ENCODE measurements at regions not wholly inside any gene's neighbourhood (a gene's known extent, or its start where the extent isn't known, plus 50 kb on each side); places are given as distances from the start of the nearest gene placed in this dataset.
A peak's percentile ranks its signal among the peaks of the same experiment; 100 is the strongest.

- H3K4me1 ChIP-seq = no peaks in the 10 kb centered on the region
- no peak overlapping the region for H2AFZ ChIP-seq (replicated peaks)
- H3K9me3 ChIP-seq (ENCODE audit: low read depth) = no peaks in the 10 kb centered on the region
- H3K4me3 ChIP-seq = no peak overlapping the region
- no peaks in the 10 kb centered on the region for H3F3A ChIP-seq (ENCODE audit: low read depth)
- H3K4me2 ChIP-seq = no peak overlapping the region
- Mint-ChIP-seq H3K27ac (no peak overlapping the region), H3K9me3 (no peaks in the 10 kb centered on the region), H3K36me3 (no peaks in the 10 kb centered on the region), H3K4me3 (no peak overlapping the region), H3K4me1 (peaks cover 5% of the 10 kb centered on the region), H3K27me3 (ENCODE audit: insufficient read depth, low read depth) (peaks cover 2% of the 10 kb centered on the region)
- no peaks in the 10 kb centered on the region for H3K36me3 ChIP-seq
- no peaks in the 10 kb centered on the region for H3K27me3 ChIP-seq
- no peak overlapping the region for H3K9ac ChIP-seq
- no peak for DNase-seq (ENCODE audit: low spot score)
- H3K27ac ChIP-seq = no peak overlapping the region
- no peaks in the 10 kb centered on the region for H3K79me2 ChIP-seq (ENCODE audit: low read depth)
- TF ChIP-seq, protein P1, sequence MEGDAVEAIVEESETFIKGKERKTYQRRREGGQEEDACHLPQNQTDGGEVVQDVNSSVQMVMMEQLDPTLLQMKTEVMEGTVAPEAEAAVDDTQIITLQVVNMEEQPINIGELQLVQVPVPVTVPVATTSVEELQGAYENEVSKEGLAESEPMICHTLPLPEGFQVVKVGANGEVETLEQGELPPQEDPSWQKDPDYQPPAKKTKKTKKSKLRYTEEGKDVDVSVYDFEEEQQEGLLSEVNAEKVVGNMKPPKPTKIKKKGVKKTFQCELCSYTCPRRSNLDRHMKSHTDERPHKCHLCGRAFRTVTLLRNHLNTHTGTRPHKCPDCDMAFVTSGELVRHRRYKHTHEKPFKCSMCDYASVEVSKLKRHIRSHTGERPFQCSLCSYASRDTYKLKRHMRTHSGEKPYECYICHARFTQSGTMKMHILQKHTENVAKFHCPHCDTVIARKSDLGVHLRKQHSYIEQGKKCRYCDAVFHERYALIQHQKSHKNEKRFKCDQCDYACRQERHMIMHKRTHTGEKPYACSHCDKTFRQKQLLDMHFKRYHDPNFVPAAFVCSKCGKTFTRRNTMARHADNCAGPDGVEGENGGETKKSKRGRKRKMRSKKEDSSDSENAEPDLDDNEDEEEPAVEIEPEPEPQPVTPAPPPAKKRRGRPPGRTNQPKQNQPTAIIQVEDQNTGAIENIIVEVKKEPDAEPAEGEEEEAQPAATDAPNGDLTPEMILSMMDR (IDR thresholded peaks at IDR 0.05) = no peak
- TF ChIP-seq EZH2phosphoT487 (IDR thresholded peaks at IDR 0.05) = no peak
- no peak for TF ChIP-seq EZH2 (IDR thresholded peaks at IDR 0.05)
- H4K20me1 ChIP-seq (ENCODE audit: low read depth) = no peaks in the 10 kb centered on the region
Measured at GRCh38 chr6:166777096-166777630, 150.1 kb upstream of the RPS6KA2 start.

GRCh38 chr6:166776571-166776970, 149.5 kb upstream of the RPS6KA2 start:
- H4K20me1 ChIP-seq (ENCODE audit: low read depth) = no peaks in the 10 kb centered on the region
- H3K9ac ChIP-seq = no peak overlapping the region
- H3K79me2 ChIP-seq (ENCODE audit: low read depth) = no peaks in the 10 kb centered on the region
- H3K27me3 ChIP-seq = no peaks in the 10 kb centered on the region
- no peak for DNase-seq (ENCODE audit: low spot score)
- H3K9me3 ChIP-seq (ENCODE audit: low read depth) = no peaks in the 10 kb centered on the region
- H3K27ac ChIP-seq = no peak overlapping the region
- no peak overlapping the region for H2AFZ ChIP-seq (replicated peaks)
- H3K36me3 ChIP-seq = no peaks in the 10 kb centered on the region
- no peak overlapping the region for H3K4me3 ChIP-seq
- H3F3A ChIP-seq (ENCODE audit: low read depth) = no peaks in the 10 kb centered on the region
- Mint-ChIP-seq H3K4me3 (no peak overlapping the region), H3K9me3 (no peaks in the 10 kb centered on the region), H3K27ac (no peak overlapping the region), H3K27me3 (ENCODE audit: insufficient read depth, low read depth) (peaks cover 2% of the 10 kb centered on the region), H3K36me3 (no peaks in the 10 kb centered on the region), H3K4me1 (peaks cover 5% of the 10 kb centered on the region)
- TF ChIP-seq, protein P1 (IDR thresholded peaks at IDR 0.05) = no peak
- TF ChIP-seq EZH2phosphoT487 (IDR thresholded peaks at IDR 0.05) (no peak), EZH2 (IDR thresholded peaks at IDR 0.05) (no peak)
- H3K4me2 ChIP-seq = no peak overlapping the region
- H3K4me1 ChIP-seq = no peaks in the 10 kb centered on the region

GRCh38 chr6:166775923-166776220, 148.8 kb upstream of the RPS6KA2 start:
- no peak for DNase-seq (ENCODE audit: low spot score)
- H3K9me3 ChIP-seq (ENCODE audit: low read depth) = no peaks in the 10 kb centered on the region
- no peaks in the 10 kb centered on the region for H3F3A ChIP-seq (ENCODE audit: low read depth)
- H3K27me3 Mint-ChIP-seq (ENCODE audit: insufficient read depth, low read depth) = peaks cover 2% of the 10 kb centered on the region
- H3K4me3 Mint-ChIP-seq = no peak overlapping the region
- H3K4me1 Mint-ChIP-seq = peaks cover 5% of the 10 kb centered on the region
- no peak overlapping the region for H3K4me3 ChIP-seq
- peak overlapping the region; percentile 81 for H2AFZ ChIP-seq (replicated peaks)
- no peaks in the 10 kb centered on the region for H3K4me1 ChIP-seq
- no peak overlapping the region for H3K9ac ChIP-seq
- H3K79me2 ChIP-seq (ENCODE audit: low read depth) = no peaks in the 10 kb centered on the region
- no peaks in the 10 kb centered on the region for H4K20me1 ChIP-seq (ENCODE audit: low read depth)
- no peak overlapping the region for H3K27ac ChIP-seq
- H3K4me2 ChIP-seq = no peak overlapping the region
- TF ChIP-seq, protein P1 (IDR thresholded peaks at IDR 0.05) = no peak
- TF ChIP-seq EZH2phosphoT487 (IDR thresholded peaks at IDR 0.05) (no peak), EZH2 (IDR thresholded peaks at IDR 0.05) (no peak)
- H3K27ac Mint-ChIP-seq = no peak overlapping the region
- no peaks in the 10 kb centered on the region for H3K27me3 ChIP-seq
- H3K36me3 Mint-ChIP-seq = no peaks in the 10 kb centered on the region
- H3K9me3 Mint-ChIP-seq = no peaks in the 10 kb centered on the region
- no peaks in the 10 kb centered on the region for H3K36me3 ChIP-seq

Data from neural progenitor cell (in vitro differentiated cells).